ENCODE measurements at regions not wholly inside any gene's neighbourhood (a gene's known extent, or its start where the extent isn't known, plus 50 kb on each side); places are given as distances from the start of the nearest gene placed in this dataset.

- CTCF ChIA-PET = no interaction called here
- Histone ChIP-seq H3K36me3 (ENCODE audit: control insufficient read depth, insufficient read depth, low read length) (no peaks in the 10 kb centered on the region), H3K4me3 (ENCODE audit: low read depth, low read length) (no peak overlapping the region), H3K27me3 (ENCODE audit: control insufficient read depth, insufficient read depth, low read length) (no peaks in the 10 kb centered on the region)
- DNase-seq (ENCODE audit: low read depth) = no peak
- POLR2A ChIA-PET = no interaction called here
- TF ChIP-seq CTCF (IDR thresholded peaks at IDR 0.05; ENCODE audit: insufficient read depth, low read depth, low read length) = no peak
Observed at GRCh38 chr11:114844896-114845295, 166.6 kb downstream of the NXPE2 start.

GRCh38 chr11:114845766-114846415 lies 167.6 kb downstream of the NXPE2 start:
- POLR2A ChIA-PET = no interaction called here
- TF ChIP-seq CTCF (IDR thresholded peaks at IDR 0.05; ENCODE audit: insufficient read depth, low read depth, low read length) = no peak
- CTCF ChIA-PET = no interaction called here
- Histone ChIP-seq H3K36me3 (ENCODE audit: control insufficient read depth, insufficient read depth, low read length) (no peaks in the 10 kb centered on the region), H3K27me3 (ENCODE audit: control insufficient read depth, insufficient read depth, low read length) (no peaks in the 10 kb centered on the region), H3K4me3 (ENCODE audit: low read depth, low read length) (no peak overlapping the region)
- DNase-seq (ENCODE audit: low read depth) = no peak

GRCh38 chr11:114846416-114846791 lies 168.1 kb downstream of the NXPE2 start:
- Histone ChIP-seq H3K36me3 (ENCODE audit: control insufficient read depth, insufficient read depth, low read length) (no peaks in the 10 kb centered on the region), H3K4me3 (ENCODE audit: low read depth, low read length) (no peak overlapping the region), H3K27me3 (ENCODE audit: control insufficient read depth, insufficient read depth, low read length) (no peaks in the 10 kb centered on the region)
- TF ChIP-seq CTCF (IDR thresholded peaks at IDR 0.05; ENCODE audit: insufficient read depth, low read depth, low read length) = no peak
- ChIA-PET CTCF (no interaction called here), POLR2A (no interaction called here)
- DNase-seq (ENCODE audit: low read depth) = no peak

- POLR2A ChIA-PET = no interaction called here
- TF ChIP-seq CTCF (IDR thresholded peaks at IDR 0.05; ENCODE audit: insufficient read depth, low read depth, low read length) = no peak
- Histone ChIP-seq H3K4me3 (ENCODE audit: low read depth, low read length) (no peak overlapping the region), H3K27me3 (ENCODE audit: control insufficient read depth, insufficient read depth, low read length) (no peaks in the 10 kb centered on the region), H3K36me3 (ENCODE audit: control insufficient read depth, insufficient read depth, low read length) (no peaks in the 10 kb centered on the region)
- no peak for DNase-seq (ENCODE audit: low read depth)
- CTCF ChIA-PET = no interaction called here
Observed at GRCh38 chr11:114847306-114847975, 169.1 kb downstream of the NXPE2 start.

- Histone ChIP-seq H3K4me3 (ENCODE audit: low read depth, low read length) (no peak overlapping the region), H3K36me3 (ENCODE audit: control insufficient read depth, insufficient read depth, low read length) (no peaks in the 10 kb centered on the region), H3K27me3 (ENCODE audit: control insufficient read depth, insufficient read depth, low read length) (no peaks in the 10 kb centered on the region)
- DNase-seq (ENCODE audit: low read depth) = no peak
- no peak for TF ChIP-seq CTCF (IDR thresholded peaks at IDR 0.05; ENCODE audit: insufficient read depth, low read depth, low read length)
- ChIA-PET CTCF (no interaction called here), POLR2A (no interaction called here)
Observed at GRCh38 chr11:114848027-114848426, 169.7 kb downstream of the NXPE2 start.
